ENCODE measurements at regions not wholly inside any gene's neighbourhood (a gene's known extent, or its start where the extent isn't known, plus 50 kb on each side); places are given as distances from the start of the nearest gene placed in this dataset.

DNA sequence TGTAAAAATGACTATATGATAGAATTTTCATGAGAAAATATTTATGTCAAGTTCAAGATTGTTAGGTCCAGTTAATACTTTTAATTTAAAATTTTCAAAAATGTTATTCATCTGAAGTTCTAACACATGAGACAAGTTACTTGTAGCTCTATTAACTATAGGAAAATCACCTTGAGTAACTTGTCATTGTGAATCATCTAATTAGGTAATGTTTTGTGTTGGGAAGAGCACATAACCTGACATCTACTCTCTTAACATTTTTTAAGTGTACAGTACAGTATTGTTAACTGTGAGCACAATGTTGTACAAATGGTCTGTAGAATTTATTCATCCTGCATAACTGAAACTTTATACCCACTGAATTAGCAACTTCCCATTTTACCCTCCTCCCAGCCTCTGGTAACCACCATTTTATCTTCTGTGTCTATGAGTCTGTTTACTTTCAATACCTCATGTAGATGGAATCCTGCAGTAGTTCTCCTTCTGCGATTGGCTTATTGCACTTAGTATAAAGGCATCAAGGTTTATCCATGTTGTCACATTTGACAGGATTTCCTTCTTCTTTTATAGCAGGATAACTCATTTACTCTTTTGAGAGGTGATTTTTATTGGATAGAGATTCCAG lies 54.6 kb downstream of the ARL4A start:
- DNase-seq = peak; percentile 82

- no peak for DNase-seq
These were observed 58.8 kb downstream of the ARL4A start for GRCh38 chr7:12746211-12746610.

DNA sequence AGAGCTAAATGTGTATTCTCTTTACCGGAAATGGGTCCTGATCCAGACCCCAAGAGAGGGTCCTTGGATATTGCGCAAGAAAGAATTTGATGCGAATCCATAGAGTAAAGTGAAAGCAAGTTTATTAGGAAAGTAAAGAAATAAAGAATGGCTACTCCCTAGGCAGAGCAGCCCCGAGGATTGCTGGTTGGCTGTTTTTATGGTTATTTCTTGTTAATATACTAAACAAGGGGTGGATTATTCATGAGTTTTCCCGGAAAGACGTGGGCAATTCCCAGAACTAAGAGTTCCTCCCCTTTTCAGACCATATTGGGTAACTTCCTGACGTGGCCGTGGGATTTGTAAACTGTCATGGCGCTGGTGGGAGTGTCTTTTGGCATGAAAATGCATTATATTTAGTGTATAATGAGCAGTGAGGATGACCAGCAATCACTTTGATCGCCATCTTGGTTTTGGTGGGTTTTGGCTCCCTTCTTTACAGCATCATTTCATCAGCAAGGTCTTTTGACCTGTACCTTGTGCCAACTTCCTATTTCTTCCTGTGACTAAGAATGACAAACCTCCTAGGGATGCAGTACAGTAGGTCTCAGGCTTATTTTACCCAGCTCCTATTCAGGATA lies 60.4 kb downstream of the ARL4A start:
- DNase-seq = peak; percentile 45

DNA sequence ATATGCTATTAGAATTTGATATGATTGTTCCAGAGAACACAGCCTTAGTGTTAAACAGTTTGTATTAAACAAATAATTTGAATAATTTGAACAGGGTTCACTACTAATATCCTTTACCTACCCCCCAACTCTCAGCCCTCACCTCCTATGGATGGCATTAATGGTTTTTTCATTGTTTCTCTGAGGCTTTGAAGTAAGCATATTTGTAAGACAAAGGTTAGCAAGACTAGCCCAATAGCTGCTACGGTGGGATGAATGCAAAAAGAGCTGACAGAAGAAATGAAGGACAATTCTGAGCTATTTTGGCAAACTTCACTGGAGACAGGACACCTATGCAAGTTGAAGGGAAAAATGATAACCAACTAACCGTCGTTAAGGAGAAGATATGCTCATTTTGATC lies 61.6 kb downstream of the ARL4A start:
- DNase-seq = no peak

DNA sequence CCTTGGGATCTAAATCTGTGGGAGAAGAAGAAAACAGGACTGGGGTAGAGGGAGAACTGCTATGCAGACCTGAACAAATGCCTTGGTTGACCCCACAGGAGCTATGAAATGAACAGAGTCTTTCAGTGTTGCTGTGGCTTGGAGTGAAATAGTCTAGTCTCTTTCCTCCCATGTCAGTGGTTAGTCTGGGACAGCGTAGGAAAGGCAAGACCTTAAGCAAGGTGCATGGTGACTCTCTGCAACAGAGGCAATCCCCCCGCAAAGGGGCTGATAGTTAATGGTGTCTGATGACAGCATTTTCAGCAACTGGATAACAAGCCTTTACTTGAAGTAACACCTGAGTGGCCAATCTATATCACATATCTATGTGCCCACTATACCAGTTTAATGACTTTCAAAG lies 62.3 kb downstream of the ARL4A start:
- DNase-seq = no peak

DNA sequence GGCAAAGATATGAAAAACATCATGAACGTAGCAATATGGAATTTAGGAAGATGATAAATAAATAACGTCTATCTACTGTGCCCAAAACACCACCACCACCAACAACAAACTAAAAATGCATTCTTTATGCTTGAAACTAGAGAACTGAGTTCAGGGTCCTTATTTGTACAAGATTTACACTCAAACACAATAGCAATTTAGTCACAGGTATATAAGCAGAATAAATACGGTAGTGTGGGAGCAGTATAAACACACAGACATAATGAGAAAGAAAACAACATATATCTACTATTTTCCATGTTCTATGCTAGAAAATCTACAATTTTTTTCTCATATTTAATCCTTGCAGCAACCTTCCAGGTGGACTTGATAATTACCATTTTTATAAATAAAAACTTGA lies 64.3 kb downstream of the ARL4A start:
- DNase-seq = no peak

DNA sequence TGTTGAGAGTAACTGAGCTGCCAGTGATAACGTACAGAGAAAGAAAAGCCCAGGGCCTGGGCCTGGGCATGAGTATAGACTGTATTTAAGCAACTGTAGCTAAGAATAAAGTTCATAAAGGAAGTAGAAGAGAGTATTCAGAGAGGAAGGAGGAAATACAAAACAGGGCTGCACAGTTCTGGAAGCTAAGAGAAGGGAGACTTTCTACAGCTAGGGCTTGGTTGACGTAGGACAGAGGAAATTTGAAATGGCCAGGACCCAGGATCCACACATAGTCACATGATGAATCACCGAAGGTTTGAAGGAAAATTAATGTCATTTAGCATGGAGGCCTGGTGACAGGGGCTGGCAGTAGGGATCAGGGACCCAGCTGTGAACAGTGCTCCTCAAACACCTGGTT lies 66.7 kb downstream of the ARL4A start:
- DNase-seq = no peak

DNA sequence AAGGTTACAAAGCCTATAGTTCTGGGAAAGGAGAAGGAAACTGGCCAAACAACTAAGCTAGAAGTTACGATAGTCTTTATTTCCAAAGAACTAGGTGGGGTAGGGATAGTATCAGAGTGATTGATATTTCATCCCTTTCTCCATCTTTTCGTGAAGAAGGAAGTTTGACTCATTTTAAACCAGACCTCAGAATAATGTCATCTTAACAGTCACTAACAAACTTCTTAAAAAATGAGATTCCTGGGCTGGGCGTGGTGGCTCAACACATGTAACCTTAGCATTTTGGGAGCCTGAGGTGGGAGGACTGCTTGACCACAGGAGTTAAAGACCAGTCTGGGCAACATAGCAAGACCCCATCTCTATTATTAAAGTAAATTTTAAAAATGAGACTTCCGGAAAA lies 69.4 kb downstream of the ARL4A start:
- peak; percentile 59 for DNase-seq

DNA sequence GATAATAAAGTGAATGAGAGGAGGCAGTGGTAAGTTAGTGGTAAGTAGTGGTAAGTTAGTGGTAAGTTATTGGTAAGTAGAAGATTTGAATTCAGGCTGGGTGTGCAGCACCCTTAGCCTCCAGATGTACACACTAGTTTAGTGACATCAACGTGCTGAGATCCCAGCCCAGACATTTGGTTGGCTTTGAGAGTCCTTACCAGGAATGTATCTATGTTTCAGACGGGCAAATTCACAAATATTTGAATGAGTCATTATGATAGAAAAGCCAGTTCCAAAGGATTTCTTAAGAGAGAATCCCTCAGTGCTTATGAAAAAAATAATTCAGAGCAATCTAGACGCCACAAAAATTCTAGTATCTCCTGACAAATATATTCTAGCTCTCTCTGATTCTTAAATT lies 70.0 kb downstream of the ARL4A start:
- DNase-seq = peak; percentile 88

DNA sequence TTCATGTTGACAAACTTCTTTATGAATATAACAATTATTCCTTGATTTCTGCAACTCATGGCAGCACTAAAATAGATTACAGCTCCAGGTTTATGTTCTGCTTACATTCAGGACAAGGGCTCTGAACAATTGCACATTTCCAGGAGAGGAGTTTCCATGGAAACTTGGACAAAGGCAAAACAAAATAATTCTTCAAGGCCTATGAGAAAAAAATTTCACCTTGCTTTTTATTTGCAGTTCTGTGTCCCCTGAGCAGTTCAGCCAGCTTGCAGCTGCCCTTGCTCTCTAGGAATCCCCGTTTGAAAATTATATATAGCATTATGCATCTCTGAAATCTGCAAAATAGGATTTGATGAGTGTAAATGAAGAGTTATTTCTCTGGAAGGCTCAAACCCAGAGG lies 71.7 kb downstream of the ARL4A start:
- DNase-seq = no peak

DNA sequence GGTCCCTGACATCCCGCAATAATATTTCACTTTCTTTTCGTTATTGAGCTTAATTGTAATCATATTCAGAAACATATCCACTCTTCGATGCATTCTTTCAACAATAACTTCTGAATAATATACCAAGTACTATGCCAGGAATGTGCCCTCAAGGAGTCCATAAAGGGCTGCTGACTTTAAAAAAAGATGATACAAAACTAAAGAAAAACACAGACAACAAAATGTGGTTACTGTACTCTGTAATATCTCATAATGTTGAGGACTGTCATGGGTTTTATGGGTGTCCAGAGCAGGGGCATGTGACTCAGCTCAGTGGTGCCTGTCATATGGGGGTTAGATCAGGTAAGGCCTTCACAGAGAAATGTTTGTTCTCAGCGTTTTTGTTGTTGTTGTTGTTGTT lies 73.7 kb downstream of the ARL4A start:
- DNase-seq = no peak

- no peak for DNase-seq
These were observed 74.3 kb downstream of the ARL4A start for GRCh38 chr7:12761691-12762090.

DNA sequence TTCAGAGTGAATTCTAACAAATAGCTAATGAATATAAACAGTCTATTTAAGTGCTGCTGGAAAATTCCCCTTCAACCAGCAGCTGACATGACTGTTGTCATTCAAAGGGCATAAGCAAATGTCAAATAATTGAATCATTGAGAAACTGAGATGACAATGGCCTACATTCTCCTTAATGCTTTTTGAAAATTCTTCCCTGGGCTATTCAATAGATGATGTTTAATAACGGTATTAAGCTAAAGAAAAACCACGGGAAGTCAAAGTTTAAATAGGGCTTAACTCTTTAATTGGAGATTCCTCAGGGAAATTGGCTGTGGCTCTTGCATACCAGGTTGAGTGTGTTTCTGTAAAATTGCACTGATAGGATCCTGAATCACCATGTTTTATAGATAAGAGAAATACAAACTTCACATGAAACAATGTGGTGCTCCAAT lies 77.0 kb downstream of the ARL4A start:
- DNase-seq = peak; percentile 82

- DNase-seq = peak; percentile 77
These were observed 78.1 kb downstream of the ARL4A start for GRCh38 chr7:12765431-12766100.

- no peak for DNase-seq
These were observed 79.0 kb downstream of the ARL4A start for GRCh38 chr7:12766416-12766815.

DNA sequence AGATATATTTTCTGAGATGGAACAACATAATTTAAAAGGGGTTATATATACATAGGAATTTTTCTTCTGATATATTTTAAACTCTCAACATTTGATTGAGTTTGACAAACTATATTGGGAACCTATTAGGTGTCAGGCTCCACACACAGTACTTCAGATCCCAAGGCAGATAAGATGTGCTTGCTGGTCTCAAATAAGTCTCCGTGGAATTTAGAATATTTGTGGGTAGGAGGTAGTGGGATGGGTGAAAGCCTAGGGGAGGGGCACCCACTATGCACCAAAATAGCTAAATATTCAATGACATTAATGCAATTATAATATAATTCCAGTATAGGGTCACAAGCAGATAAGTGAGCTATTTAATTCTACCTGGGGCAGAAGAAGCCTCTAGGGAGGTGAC lies 81.5 kb downstream of the ARL4A start:
- DNase-seq = no peak

- DNase-seq = peak; percentile 15
These were observed 82.0 kb downstream of the ARL4A start for GRCh38 chr7:12769444-12769843.

GRCh38 chr7:12770227-12770975 lies 83.0 kb downstream of the ARL4A start:
- DNase-seq = peak; percentile 90

GRCh38 chr7:12771378-12771877 lies 84.0 kb downstream of the ARL4A start:
- DNase-seq = peak; percentile 57

- no peak for DNase-seq
These were observed 85.3 kb downstream of the ARL4A start for GRCh38 chr7:12772768-12773167.

- DNase-seq = peak; percentile 28
These were observed 89.8 kb downstream of the ARL4A start for GRCh38 chr7:12777257-12777656.

GRCh38 chr7:12779947-12780346 lies 92.5 kb downstream of the ARL4A start:
- DNase-seq = no peak

- DNase-seq = no peak
These were observed 96.1 kb downstream of the ARL4A start for GRCh38 chr7:12783421-12784095.

All from NCI-H226 (cell line).